ENCODE measurements at regions not wholly inside any gene's neighbourhood (a gene's known extent, or its start where the extent isn't known, plus 50 kb on each side); places are given as distances from the start of the nearest gene placed in this dataset.

GRCh38 chr3:61411009-61411662 lies 150.2 kb upstream of the PTPRG start:
- 50% methylated on average over 3 of the region's 3 CpGs for WGBS (ENCODE audit: low lambda C conversion rate)
- no peaks in the 10 kb centered on the region for H3K27me3 ChIP-seq (ENCODE audit: insufficient read depth)
- H3K4me3 ChIP-seq (ENCODE audit: low read depth in 2 of 2, low read length in 1 of 2) = no peak overlapping the region
- no peak overlapping the region for H2AFZ ChIP-seq (ENCODE audit: low read depth)
- H3K9ac ChIP-seq = no peak overlapping the region
- no peaks in the 10 kb centered on the region for H3K9me2 ChIP-seq
- no peaks in the 10 kb centered on the region for H4K20me1 ChIP-seq (ENCODE audit: insufficient read depth)
- TF ChIP-seq EZH2phosphoT487 (IDR thresholded peaks at IDR 0.05; ENCODE audit: borderline replicate concordance, low read depth) = no peak
- no peak for TF ChIP-seq FOXJ3 (CRISPR knock-in tag; IDR thresholded peaks at IDR 0.05)
- TF ChIP-seq NFIC (IDR thresholded peaks at IDR 0.05; ENCODE audit: borderline replicate concordance) = no peak
- TF ChIP-seq MAX (IDR thresholded peaks at IDR 0.05; ENCODE audit: low read depth) = no peak
- TF ChIP-seq TAF1 (IDR thresholded peaks at IDR 0.05; ENCODE audit: borderline replicate concordance, low read depth, low read length) = no peak
- TF ChIP-seq RXRA (IDR thresholded peaks at IDR 0.05; ENCODE audit: borderline replicate concordance, low read depth) = no peak
- no peak for TF ChIP-seq GATA2 (CRISPR knock-in tag; IDR thresholded peaks at IDR 0.05)
- no peak for TF ChIP-seq REST (IDR thresholded peaks at IDR 0.05; ENCODE audit: low read depth, low read length)
- no peak for TF ChIP-seq MXI1 (IDR thresholded peaks at IDR 0.05; ENCODE audit: low read depth, low read length)
- TF ChIP-seq USF1 (IDR thresholded peaks at IDR 0.05; ENCODE audit: borderline replicate concordance, low read depth) = no peak
- no peak for TF ChIP-seq RAD21 (IDR thresholded peaks at IDR 0.05; ENCODE audit: low read length)
- no peak for TF ChIP-seq FOXM1 (IDR thresholded peaks at IDR 0.05; ENCODE audit: low read depth)
- no peak for TF ChIP-seq PBX3 (IDR thresholded peaks at IDR 0.05)
- no peak for TF ChIP-seq YY1 (IDR thresholded peaks at IDR 0.05; ENCODE audit: low read depth)
- TF ChIP-seq JUND (IDR thresholded peaks at IDR 0.05) = no peak
- no peak for TF ChIP-seq TEAD4 (IDR thresholded peaks at IDR 0.05; ENCODE audit: borderline replicate concordance, insufficient read depth)
- TF ChIP-seq SIN3A (IDR thresholded peaks at IDR 0.05; ENCODE audit: borderline replicate concordance, low read depth, low read length) = no peak
- no peak for TF ChIP-seq CHD2 (IDR thresholded peaks at IDR 0.05; ENCODE audit: low read length, partially characterized antibody)
- ChIA-PET CTCF (interaction anchor here (0.9 kb wide), 2 partner anchors 21 to 29 kb away, joined by 3 read pairs; no protein-coding TSS in a partner anchor), POLR2A (no interaction called here)
- no peak overlapping the region for H3K4me2 ChIP-seq
- no peaks in the 10 kb centered on the region for H3F3A ChIP-seq (replicated peaks; ENCODE audit: insufficient read depth)
- H3K4me1 ChIP-seq (ENCODE audit: control insufficient read depth in 1 of 2, insufficient read depth in 2 of 2, low read depth in 1 of 2, low read length in 1 of 2) = no peaks in the 10 kb centered on the region
- no peak for DNase-seq
- H3K9me3 ChIP-seq = no peaks in the 10 kb centered on the region
- no peaks in the 10 kb centered on the region for H3K36me3 ChIP-seq (replicated peaks in 1 of 2; ENCODE audit: control insufficient read depth in 1 of 2, insufficient read depth in 2 of 2, low read length in 1 of 2)
- no peak overlapping the region for H3K27ac ChIP-seq (ENCODE audit: low read depth in 2 of 2, low read length in 1 of 2)
- no peaks in the 10 kb centered on the region for H3K79me2 ChIP-seq (ENCODE audit: insufficient read depth)
